ENCODE measurements at regions not wholly inside any gene's neighbourhood (a gene's known extent, or its start where the extent isn't known, plus 50 kb on each side); places are given as distances from the start of the nearest gene placed in this dataset.

DNA sequence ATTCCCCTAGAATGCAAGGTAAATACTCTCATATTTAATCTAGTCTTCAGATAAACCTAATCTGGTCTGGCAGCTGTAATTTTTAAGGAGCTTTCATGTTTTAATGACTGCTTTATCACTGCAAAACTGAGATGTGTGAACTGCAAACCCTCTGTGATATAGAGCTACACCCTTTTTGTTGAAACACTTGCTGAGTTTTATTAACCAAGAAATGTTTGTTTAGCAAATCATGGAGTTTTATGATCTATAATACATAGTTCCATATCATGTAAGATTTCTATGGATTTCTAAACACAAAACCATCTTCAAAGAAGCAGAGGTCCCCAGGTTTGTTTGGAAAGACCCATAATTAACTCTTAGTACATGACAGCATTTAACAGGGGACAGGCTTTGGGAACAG, 126.4 kb downstream of the BTC start:
- TF ChIP-seq, protein P1, sequence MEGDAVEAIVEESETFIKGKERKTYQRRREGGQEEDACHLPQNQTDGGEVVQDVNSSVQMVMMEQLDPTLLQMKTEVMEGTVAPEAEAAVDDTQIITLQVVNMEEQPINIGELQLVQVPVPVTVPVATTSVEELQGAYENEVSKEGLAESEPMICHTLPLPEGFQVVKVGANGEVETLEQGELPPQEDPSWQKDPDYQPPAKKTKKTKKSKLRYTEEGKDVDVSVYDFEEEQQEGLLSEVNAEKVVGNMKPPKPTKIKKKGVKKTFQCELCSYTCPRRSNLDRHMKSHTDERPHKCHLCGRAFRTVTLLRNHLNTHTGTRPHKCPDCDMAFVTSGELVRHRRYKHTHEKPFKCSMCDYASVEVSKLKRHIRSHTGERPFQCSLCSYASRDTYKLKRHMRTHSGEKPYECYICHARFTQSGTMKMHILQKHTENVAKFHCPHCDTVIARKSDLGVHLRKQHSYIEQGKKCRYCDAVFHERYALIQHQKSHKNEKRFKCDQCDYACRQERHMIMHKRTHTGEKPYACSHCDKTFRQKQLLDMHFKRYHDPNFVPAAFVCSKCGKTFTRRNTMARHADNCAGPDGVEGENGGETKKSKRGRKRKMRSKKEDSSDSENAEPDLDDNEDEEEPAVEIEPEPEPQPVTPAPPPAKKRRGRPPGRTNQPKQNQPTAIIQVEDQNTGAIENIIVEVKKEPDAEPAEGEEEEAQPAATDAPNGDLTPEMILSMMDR (IDR thresholded peaks at IDR 0.05; ENCODE audit: low read depth, low read length) = no peak
- no peak for DNase-seq (ENCODE audit: extremely low read depth, low read depth)

DNA sequence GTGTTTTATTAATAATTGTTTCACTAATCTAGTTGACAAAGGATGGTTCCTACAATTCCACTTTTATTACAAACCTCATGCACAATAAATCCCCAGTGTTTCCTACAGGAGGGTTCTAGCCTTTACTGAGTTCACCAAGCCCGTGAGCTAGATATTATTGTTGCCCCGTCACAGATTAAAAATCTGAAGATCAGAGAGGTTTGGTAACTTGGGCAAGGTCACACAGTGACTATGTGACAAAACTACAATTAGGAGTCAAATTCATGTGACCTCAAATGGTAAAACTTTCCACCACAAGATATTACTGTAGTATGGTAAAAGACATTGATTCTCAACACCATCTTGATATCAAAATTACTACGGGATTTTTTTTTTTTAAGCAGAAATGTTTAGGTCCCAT, 124.6 kb downstream of the BTC start:
- no peak for DNase-seq (ENCODE audit: extremely low read depth, low read depth)
- TF ChIP-seq, protein P1 (IDR thresholded peaks at IDR 0.05; ENCODE audit: low read depth, low read length) = no peak

DNA sequence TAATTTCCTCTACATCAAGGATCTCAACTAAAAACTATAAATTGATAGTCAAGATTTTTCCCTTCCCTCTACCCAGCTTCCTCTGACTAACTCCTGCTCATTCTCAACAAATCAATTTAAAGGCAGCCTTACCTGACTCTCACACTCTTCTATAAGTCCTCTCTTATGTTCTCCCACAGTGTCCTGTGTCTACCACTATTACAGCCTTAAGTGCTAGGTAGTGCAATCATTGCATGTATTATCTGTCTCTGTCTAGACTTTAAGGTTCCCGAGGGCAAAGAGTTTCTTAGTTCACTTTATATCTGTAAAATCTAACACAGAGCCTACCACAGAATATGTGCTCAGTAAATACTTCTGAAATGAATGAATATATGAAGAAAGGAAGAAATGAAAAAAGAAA, 123.7 kb downstream of the BTC start:
- no peak for DNase-seq (ENCODE audit: extremely low read depth, low read depth)
- TF ChIP-seq, protein P1 (IDR thresholded peaks at IDR 0.05; ENCODE audit: low read depth, low read length) = no peak

DNA sequence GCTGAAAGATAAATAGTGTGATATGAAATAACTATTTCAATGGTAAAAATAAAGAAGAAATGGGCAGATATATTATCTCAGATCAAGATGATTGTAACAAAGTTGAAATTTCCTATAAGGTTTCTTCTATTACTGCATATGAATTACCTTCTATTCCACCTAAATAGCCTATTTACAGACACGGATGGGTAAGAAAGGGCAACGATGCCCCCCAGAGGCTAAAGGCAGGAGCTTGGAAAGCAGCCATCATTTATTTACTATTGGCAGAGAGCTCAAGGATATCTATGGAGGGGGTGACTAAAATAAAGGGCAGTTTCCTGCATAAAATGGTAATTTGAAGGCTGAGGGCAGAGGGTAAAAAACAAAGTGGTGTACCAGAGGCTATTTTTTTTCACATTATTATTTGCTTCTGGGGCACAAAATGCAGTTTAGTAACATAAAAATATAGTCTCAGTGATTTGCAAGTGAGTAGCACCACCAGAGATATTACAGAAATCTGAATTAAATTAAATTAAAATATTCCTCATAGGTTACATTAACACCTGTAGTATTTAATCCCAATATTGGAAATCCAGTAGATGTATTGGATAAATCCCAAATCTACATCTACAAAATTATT, 123.1 kb downstream of the BTC start:
- no peak for DNase-seq (ENCODE audit: extremely low read depth, low read depth)
- TF ChIP-seq, protein P1 (IDR thresholded peaks at IDR 0.05; ENCODE audit: low read depth, low read length) = peak; percentile 57

DNA sequence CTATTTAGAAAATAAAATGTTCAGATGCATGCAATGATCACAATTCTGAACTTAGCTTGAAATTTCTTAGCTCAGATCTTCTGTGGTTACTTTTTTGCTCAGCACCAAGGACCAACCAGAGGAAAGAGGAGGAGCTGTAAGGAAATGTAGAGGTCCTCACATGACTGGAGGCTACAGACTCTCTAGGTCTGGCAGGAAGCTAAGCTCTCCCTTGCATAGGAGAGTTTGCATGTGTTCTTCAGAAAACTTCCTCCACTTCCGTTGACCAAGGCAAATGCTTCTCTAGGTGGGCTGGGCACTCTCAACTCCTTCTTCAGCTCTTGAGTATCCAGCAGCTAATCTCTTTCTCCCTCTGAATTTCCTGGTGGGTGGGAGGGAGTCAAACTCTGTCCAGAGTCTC, 119.6 kb downstream of the BTC start:
- TF ChIP-seq, protein P1 (IDR thresholded peaks at IDR 0.05; ENCODE audit: low read depth, low read length) = no peak
- DNase-seq (ENCODE audit: extremely low read depth, low read depth) = no peak

DNA sequence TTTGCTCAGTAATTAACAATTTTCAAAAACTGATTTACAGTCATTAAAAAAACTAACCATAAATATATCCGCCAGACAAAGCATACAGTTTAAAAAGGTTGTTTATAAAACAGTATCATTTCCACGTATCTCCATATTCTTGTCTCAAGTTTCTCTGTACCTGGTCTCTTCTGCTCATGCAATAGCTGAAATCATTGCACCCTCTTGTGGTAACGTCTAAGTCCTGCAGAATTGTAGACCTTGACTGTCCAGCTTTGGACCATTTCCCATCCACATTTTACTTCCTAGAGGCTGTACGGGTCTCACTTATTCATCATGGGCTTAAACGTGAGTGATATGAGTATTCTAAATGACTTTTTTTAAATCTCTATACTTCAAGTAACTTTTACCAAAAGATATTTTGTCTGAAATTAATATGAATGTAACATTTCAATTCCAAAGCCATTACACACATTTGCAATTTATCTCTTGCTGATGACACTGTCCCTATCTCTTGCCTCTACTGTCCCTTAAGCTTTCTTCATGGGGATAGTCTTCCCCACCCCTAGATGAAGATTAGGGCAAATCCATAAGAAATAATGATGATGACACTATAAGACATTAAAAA, 118.5 kb downstream of the BTC start:
- DNase-seq (ENCODE audit: extremely low read depth, low read depth) = peak; percentile 32
- TF ChIP-seq, protein P1 (IDR thresholded peaks at IDR 0.05; ENCODE audit: low read depth, low read length) = peak; percentile 90

DNA sequence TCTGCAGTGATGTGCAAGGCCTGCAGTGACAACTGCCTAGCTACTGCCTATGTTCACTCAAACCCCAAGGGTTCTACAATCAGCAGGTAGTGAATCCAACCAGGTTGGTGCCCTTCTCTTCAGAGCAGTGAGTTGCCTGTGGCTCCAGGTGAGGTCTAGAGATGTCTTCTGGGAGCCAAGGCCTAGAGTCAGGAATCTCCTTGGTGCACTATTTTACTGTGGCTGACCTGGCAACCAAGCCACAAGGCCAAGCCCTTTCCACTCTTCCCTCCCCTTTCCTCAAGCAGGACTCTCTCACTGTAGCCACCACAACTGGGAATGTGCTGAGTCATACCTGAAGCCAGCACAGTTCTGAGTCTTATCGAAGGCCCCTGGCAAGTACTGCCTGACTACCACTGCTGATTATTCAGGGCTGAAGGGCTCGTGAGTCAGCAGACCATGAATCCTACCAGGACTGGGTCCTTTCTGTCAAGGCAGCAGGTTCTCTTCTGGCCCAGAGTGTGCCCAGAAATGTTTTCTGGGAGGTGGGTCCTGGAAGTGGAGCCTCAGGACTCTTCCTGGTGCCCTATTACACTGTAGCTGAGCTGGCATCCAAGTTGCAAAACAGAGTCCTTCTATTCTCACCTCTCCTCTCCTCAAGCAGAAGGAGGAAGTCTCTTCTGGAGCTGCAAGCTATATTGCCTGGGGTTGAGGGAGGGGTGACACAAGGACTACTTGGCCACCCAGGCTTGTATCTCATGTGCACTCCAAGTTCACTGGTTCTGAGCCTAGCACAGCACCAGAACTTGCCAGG, 111.6 kb downstream of the BTC start:
- TF ChIP-seq, protein P1 (IDR thresholded peaks at IDR 0.05; ENCODE audit: low read depth, low read length) = no peak
- peak; percentile 61 for DNase-seq (ENCODE audit: extremely low read depth, low read depth)

Measured in AG09319 (cell line).